ENCODE measurements at regions not wholly inside any gene's neighbourhood (a gene's known extent, or its start where the extent isn't known, plus 50 kb on each side); places are given as distances from the start of the nearest gene placed in this dataset.

GRCh38 chr3:82954486-82954885, 1193.0 kb upstream of the GBE1 start:
- H3K4me3 ChIP-seq (ENCODE audit: low read depth, low read length) = no peak overlapping the region
- no peak for TF ChIP-seq CTCF (IDR thresholded peaks at IDR 0.05; ENCODE audit: insufficient read depth, low read length, missing control alignments)
- no peak for DNase-seq (ENCODE audit: low read depth, low spot score)
- CTCF ChIA-PET = no interaction called here
- POLR2A ChIA-PET = no interaction called here

- TF ChIP-seq CTCF (IDR thresholded peaks at IDR 0.05; ENCODE audit: insufficient read depth, low read length, missing control alignments) = no peak
- CTCF ChIA-PET = no interaction called here
- no peak for DNase-seq (ENCODE audit: low read depth, low spot score)
- no peak overlapping the region for H3K4me3 ChIP-seq (ENCODE audit: low read depth, low read length)
- POLR2A ChIA-PET = no interaction called here
These were observed 1180.6 kb upstream of the GBE1 start for GRCh38 chr3:82942041-82942440.

- no peak overlapping the region for H3K4me3 ChIP-seq (ENCODE audit: low read depth, low read length)
- CTCF ChIA-PET = no interaction called here
- no peak for DNase-seq (ENCODE audit: low read depth, low spot score)
- POLR2A ChIA-PET = no interaction called here
- no peak for TF ChIP-seq CTCF (IDR thresholded peaks at IDR 0.05; ENCODE audit: insufficient read depth, low read length, missing control alignments)
These were observed 1178.7 kb upstream of the GBE1 start for GRCh38 chr3:82940124-82940523.

GRCh38 chr3:82939491-82940097, 1178.1 kb upstream of the GBE1 start:
- POLR2A ChIA-PET = no interaction called here
- TF ChIP-seq CTCF (IDR thresholded peaks at IDR 0.05; ENCODE audit: insufficient read depth, low read length, missing control alignments) = no peak
- H3K4me3 ChIP-seq (ENCODE audit: low read depth, low read length) = no peak overlapping the region
- CTCF ChIA-PET = no interaction called here
- no peak for DNase-seq (ENCODE audit: low read depth, low spot score)

- POLR2A ChIA-PET = no interaction called here
These were observed 1177.4 kb upstream of the GBE1 start for GRCh38 chr3:82938821-82939328.

More at GRCh38 chr3:82938821-82939328, 1177.4 kb upstream of the GBE1 start:
- no peak overlapping the region for H3K4me3 ChIP-seq (ENCODE audit: low read depth, low read length)
- no peak for DNase-seq (ENCODE audit: low read depth, low spot score)
- no peak for TF ChIP-seq CTCF (IDR thresholded peaks at IDR 0.05; ENCODE audit: insufficient read depth, low read length, missing control alignments)
- CTCF ChIA-PET = no interaction called here
